Tibial nerve (tissue), 4 donors: ENCODE measurements at regions not wholly inside any gene's neighbourhood (a gene's known extent, or its start where the extent isn't known, plus 50 kb on each side); places are given as distances from the start of the nearest gene placed in this dataset.

Source experiments
- DNase-seq, 2 donors: peaks; one replicate each; pipeline ENCODE4 v3.0.0-alpha.2; 2019; ENCODE audit warnings: low spot score in 2 of 2
- H3K27ac ChIP-seq, 4 donors: fragments of 200-600 bp; sonication (generic) in 3 of 4; one replicate each; pipeline ENCODE4 v1.5.1; 2017 to 2019; ENCODE audit warnings: mild to moderate bottlenecking in 1 of 4
- H3K27me3 ChIP-seq, 2 donors: fragments of 200-600 bp; sonication (generic) in 1 of 2; one replicate each; pipeline versions ENCODE4 v1.5.1 to v1.6.0; 2017 to 2019
- H3K36me3 ChIP-seq, 3 donors: fragments of 200-600 bp; sonication (generic); one replicate each; pipeline ENCODE4 v1.5.1; 2018 to 2019
- H3K4me1 ChIP-seq, 4 donors: fragments of 200-600 bp; sonication (generic) in 3 of 4; one replicate each; pipeline ENCODE4 v1.5.1; 2017 to 2019
- H3K4me3 ChIP-seq, 4 donors: fragments of 200-600 bp; sonication (generic) in 3 of 4; one replicate each; pipeline ENCODE4 v1.5.1; 2017 to 2019; ENCODE audit warnings: mild to moderate bottlenecking in 1 of 4, moderate library complexity in 1 of 4
- H3K9me3 ChIP-seq, 4 donors: fragments of 200-600 bp; sonication (generic) in 3 of 4; one replicate each; pipeline ENCODE4 v1.5.1; 2017 to 2019
- EP300 ChIP-seq, 2 donors: sonication (generic); formaldehyde crosslinking; IDR thresholded peaks; one replicate each; pipeline ENCODE4 v1.6.1; 2017; ENCODE audit warnings: antibody characterized with exemption in 2 of 2, mild to moderate bottlenecking in 1 of 2
- POLR2A ChIP-seq, 2 donors: fragments of 450-650 bp; IDR thresholded peaks; one replicate each; pipeline ENCODE4 v1.6.1; 2017; ENCODE audit warnings: antibody characterized with exemption in 2 of 2, mild to moderate bottlenecking in 2 of 2, moderate library complexity in 2 of 2
- WGBS, 2 donors: methylation state at CpG; one replicate each; pipeline ENCODE4 v1.1.5; 2018; 5-methylcytosine and 5-hydroxymethylcytosine counted together
- TF ChIP-seq, protein P1 (sequence below), 5 experiments: fragments of 200-600 bp in 3 of 5; fragments of 450-650 bp in 2 of 5; sonication (generic) in 3 of 5; IDR thresholded peaks; one replicate each; pipeline ENCODE4 v1.5.1; 2016 to 2019; ENCODE audit warnings: antibody characterized with exemption in 5 of 5, mild to moderate bottlenecking in 3 of 5, moderate library complexity in 2 of 5

- TF ChIP-seq EP300 (IDR thresholded peaks at IDR 0.05) (no peak), POLR2A (IDR thresholded peaks at IDR 0.05) (no peak)
- TF ChIP-seq, protein P1, sequence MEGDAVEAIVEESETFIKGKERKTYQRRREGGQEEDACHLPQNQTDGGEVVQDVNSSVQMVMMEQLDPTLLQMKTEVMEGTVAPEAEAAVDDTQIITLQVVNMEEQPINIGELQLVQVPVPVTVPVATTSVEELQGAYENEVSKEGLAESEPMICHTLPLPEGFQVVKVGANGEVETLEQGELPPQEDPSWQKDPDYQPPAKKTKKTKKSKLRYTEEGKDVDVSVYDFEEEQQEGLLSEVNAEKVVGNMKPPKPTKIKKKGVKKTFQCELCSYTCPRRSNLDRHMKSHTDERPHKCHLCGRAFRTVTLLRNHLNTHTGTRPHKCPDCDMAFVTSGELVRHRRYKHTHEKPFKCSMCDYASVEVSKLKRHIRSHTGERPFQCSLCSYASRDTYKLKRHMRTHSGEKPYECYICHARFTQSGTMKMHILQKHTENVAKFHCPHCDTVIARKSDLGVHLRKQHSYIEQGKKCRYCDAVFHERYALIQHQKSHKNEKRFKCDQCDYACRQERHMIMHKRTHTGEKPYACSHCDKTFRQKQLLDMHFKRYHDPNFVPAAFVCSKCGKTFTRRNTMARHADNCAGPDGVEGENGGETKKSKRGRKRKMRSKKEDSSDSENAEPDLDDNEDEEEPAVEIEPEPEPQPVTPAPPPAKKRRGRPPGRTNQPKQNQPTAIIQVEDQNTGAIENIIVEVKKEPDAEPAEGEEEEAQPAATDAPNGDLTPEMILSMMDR (IDR thresholded peaks at IDR 0.05) = no peak
- WGBS, 2 donors = 72 to 77% methylated on average over 4 of the region's 4 CpGs
- H3K27me3 ChIP-seq = no peaks in the 10 kb centered on the region
- DNase-seq = no peak
- no peaks in the 10 kb centered on the region for H3K9me3 ChIP-seq
- no peak overlapping the region for H3K4me3 ChIP-seq
- no peaks in the 10 kb centered on the region for H3K36me3 ChIP-seq
- H3K27ac ChIP-seq = peak overlapping the region in 3 of 4 donors; percentile 4 to 89 (median 78)
- H3K4me1 ChIP-seq = peaks cover 0 to 54% (median 3%) of the 10 kb centered on the region in 4 donors
Measured at GRCh38 chr5:123876276-123876790, 364.4 kb downstream of the CSNK1G3 start.

DNA sequence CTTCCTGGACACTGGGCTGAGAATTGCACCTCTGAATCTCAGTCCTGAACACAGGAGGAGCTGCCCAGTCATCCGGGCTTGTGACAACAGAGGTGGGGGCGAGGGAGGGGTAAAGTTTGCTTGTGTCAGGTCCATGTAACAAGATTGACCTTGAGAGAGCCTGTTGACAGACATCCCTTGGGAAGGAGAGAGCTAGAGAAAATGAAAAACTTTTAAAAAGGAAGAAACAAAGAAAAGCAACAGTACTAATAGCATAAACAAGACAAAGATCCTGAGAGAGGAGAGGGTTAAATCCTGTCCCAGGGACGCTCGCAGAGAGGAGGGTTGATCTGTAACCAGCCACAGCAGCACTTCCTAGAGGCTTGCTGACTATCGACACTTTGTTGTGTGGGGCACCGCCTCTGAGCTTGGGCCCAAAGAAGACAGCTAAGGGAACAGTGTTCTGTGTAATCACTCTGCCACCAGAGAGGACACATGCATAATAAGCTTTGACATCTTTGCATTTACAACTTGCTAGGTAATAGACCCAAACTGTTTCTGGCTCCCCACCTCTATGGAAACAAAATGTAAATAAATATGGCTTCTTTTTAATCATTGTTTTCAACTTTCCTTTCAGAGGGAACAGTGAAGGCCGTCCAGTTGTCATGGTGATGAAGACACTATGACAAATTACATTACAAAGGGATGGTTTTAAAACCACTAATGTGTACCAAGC lies 363.7 kb downstream of the CSNK1G3 start:
- Histone ChIP-seq H3K36me3 (no peaks in the 10 kb centered on the region), H3K4me3 (peak overlapping the region in 1 of 4 donors; percentile 21), H3K27ac (peak overlapping the region; percentile 4 to 89 (median 65)), H3K4me1 (peaks cover 0 to 52% (median 3%) of the 10 kb centered on the region in 4 donors), H3K27me3 (no peaks in the 10 kb centered on the region), H3K9me3 (no peaks in the 10 kb centered on the region)
- no peak for TF ChIP-seq EP300 (IDR thresholded peaks at IDR 0.05)
- TF ChIP-seq, protein P1 (IDR thresholded peaks at IDR 0.05) = no peak
- no peak for TF ChIP-seq POLR2A (IDR thresholded peaks at IDR 0.05)
- WGBS, 2 donors = 23% methylated on average over 7 of the region's 7 CpGs
- no peak for DNase-seq

- WGBS, 2 donors = 24 to 35% methylated on average over 4 of the region's 4 CpGs
- DNase-seq = no peak
- TF ChIP-seq EP300 (IDR thresholded peaks at IDR 0.05) = peak in 1 of 2 donors; percentile 48
- TF ChIP-seq POLR2A (IDR thresholded peaks at IDR 0.05) = no peak
- Histone ChIP-seq H3K4me3 (peak overlapping the region in 2 of 4 donors; percentile 3 to 21), H3K27me3 (no peaks in the 10 kb centered on the region), H3K9me3 (no peaks in the 10 kb centered on the region), H3K36me3 (no peaks in the 10 kb centered on the region), H3K4me1 (peaks cover 0 to 52% (median 3%) of the 10 kb centered on the region in 4 donors), H3K27ac (peak overlapping the region; percentile 11 to 89 (median 65))
Measured at GRCh38 chr5:123874600-123875201, 362.7 kb downstream of the CSNK1G3 start.

DNA sequence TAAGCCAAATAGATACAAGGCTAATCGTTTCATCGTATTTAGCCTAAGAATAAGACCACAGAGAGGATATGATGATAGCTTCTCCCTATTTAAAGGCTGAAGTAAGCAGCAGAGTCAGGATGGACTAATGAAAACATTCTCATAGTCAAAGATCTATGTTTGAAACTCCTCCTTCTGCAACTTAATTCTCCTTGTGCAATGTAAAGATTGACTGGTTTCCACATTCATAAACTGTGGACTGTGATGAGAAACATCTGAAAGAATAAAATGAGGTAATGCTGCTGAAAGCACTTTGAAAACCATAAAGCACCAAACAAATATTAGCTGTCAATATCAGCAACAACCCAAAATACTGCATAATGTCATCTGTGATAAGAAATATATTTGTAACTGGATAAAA lies 361.9 kb downstream of the CSNK1G3 start:
- Histone ChIP-seq H3K27ac (peak overlapping the region; percentile 11 to 89 (median 46)), H3K4me3 (no peak overlapping the region), H3K36me3 (no peaks in the 10 kb centered on the region), H3K4me1 (peaks cover 0 to 45% (median 3%) of the 10 kb centered on the region in 4 donors), H3K27me3 (no peaks in the 10 kb centered on the region), H3K9me3 (no peaks in the 10 kb centered on the region)
- DNase-seq = no peak
- TF ChIP-seq EP300 (IDR thresholded peaks at IDR 0.05) (no peak), POLR2A (IDR thresholded peaks at IDR 0.05) (no peak)
- TF ChIP-seq, protein P1 (IDR thresholded peaks at IDR 0.05) = no peak
- 32 to 38% methylated on average over 2 of the region's 2 CpGs for WGBS, 2 donors

GRCh38 chr5:123871373-123871772 lies 359.4 kb downstream of the CSNK1G3 start:
- 82 to 94% methylated on average over 1 of the region's 1 CpG for WGBS, 2 donors
- H3K27ac ChIP-seq = no peak overlapping the region
- TF ChIP-seq, protein P1 (IDR thresholded peaks at IDR 0.05) = no peak
- no peak for TF ChIP-seq EP300 (IDR thresholded peaks at IDR 0.05)
- TF ChIP-seq POLR2A (IDR thresholded peaks at IDR 0.05) = no peak
- no peak overlapping the region for H3K4me3 ChIP-seq
- no peaks in the 10 kb centered on the region for H3K27me3 ChIP-seq
- H3K36me3 ChIP-seq = no peaks in the 10 kb centered on the region
- no peak for DNase-seq
- no peaks in the 10 kb centered on the region for H3K9me3 ChIP-seq
- H3K4me1 ChIP-seq = peaks cover 0 to 36% (median 3%) of the 10 kb centered on the region in 4 donors
